Activated T-cell treated with anti-CD3 and anti-CD28 coated beads, Interleukin-2, amount 50 U/mL, for 4 hours (primary cell): ENCODE measurements at regions not wholly inside any gene's neighbourhood (a gene's known extent, or its start where the extent isn't known, plus 50 kb on each side); places are given as distances from the start of the nearest gene placed in this dataset.
A peak's percentile ranks its signal among the peaks of the same experiment; 100 is the strongest.
"Not testable (repeated sequence)": the region's sequence is repeated elsewhere in the genome, so short reads cannot be mapped to it uniquely, and the experiment has no call there.

Experiments
- ATAC-seq, 2 donors: fragments of 200-7000 bp; cut with Tn5 transposase; one replicate each; pipeline ENCODE4 v1.10.0; 2021
- DNase-seq: peaks from one replicate; pipeline ENCODE4 v3.0.0-alpha.2; 2020
- H3K27me3 Mint-ChIP-seq: one replicate; pipeline ENCODE4 v1.8.0; 2021; ENCODE audit warnings: low read depth, mixed read lengths
- H3K36me3 Mint-ChIP-seq: one replicate; pipeline ENCODE4 v1.8.0; 2022; ENCODE audit warnings: mixed read lengths; ENCODE audit not compliant: insufficient read depth
- H3K4me1 Mint-ChIP-seq: one replicate; pipeline ENCODE4 v1.8.0; 2021; ENCODE audit warnings: low read depth, mixed read lengths
- H3K4me3 Mint-ChIP-seq: one replicate; pipeline ENCODE4 v1.8.0; 2021; ENCODE audit warnings: mild to moderate bottlenecking, moderate library complexity, mixed read lengths
- H3K9me3 Mint-ChIP-seq: one replicate; pipeline ENCODE4 v1.8.0; 2021; ENCODE audit warnings: mixed read lengths

- ATAC-seq, result peak; percentile 87 to 90
- H3K36me3 Mint-ChIP-seq, result no peaks in the 10 kb centered on the region
- no peaks in the 10 kb centered on the region for H3K27me3 Mint-ChIP-seq
- no peak for DNase-seq
- H3K4me3 Mint-ChIP-seq, result no peak overlapping the region
- peaks cover 4% of the 10 kb centered on the region for H3K4me1 Mint-ChIP-seq
- no peaks in the 10 kb centered on the region for H3K9me3 Mint-ChIP-seq
These were observed 245.2 kb upstream of the DIPK2B start for GRCh38 chrX:45445745-45446412.

GRCh38 chrX:45437186-45437585, 236.5 kb upstream of the DIPK2B start:
- no peak for ATAC-seq
- Mint-ChIP-seq H3K27me3 (peaks cover 7% of the 10 kb centered on the region), H3K36me3 (no peaks in the 10 kb centered on the region), H3K4me1 (no peaks in the 10 kb centered on the region), H3K9me3 (no peaks in the 10 kb centered on the region), H3K4me3 (no peak overlapping the region)
- no peak for DNase-seq

- ATAC-seq (no peak), DNase-seq (no peak)
- H3K27me3 Mint-ChIP-seq, result peaks cover 7% of the 10 kb centered on the region
- H3K36me3 Mint-ChIP-seq, result no peaks in the 10 kb centered on the region
- no peak overlapping the region for H3K4me3 Mint-ChIP-seq
- no peaks in the 10 kb centered on the region for H3K9me3 Mint-ChIP-seq
- no peaks in the 10 kb centered on the region for H3K4me1 Mint-ChIP-seq
These were observed 234.8 kb upstream of the DIPK2B start for GRCh38 chrX:45435481-45435880.

GRCh38 chrX:45434231-45434630, 233.6 kb upstream of the DIPK2B start:
- ATAC-seq, result no peak
- no peaks in the 10 kb centered on the region for H3K9me3 Mint-ChIP-seq

GRCh38 chrX:45428831-45429230, 228.2 kb upstream of the DIPK2B start:
- no peak for ATAC-seq
- Mint-ChIP-seq H3K27me3 (peaks cover 2% of the 10 kb centered on the region), H3K4me1 (no peaks in the 10 kb centered on the region), H3K9me3 (no peaks in the 10 kb centered on the region), H3K36me3 (no peaks in the 10 kb centered on the region), H3K4me3 (no peak overlapping the region)
- DNase-seq, result no peak

More at GRCh38 chrX:45434231-45434630, 233.6 kb upstream of the DIPK2B start:
- Mint-ChIP-seq H3K4me3 (no peak overlapping the region), H3K36me3 (no peaks in the 10 kb centered on the region), H3K4me1 (no peaks in the 10 kb centered on the region), H3K27me3 (peaks cover 7% of the 10 kb centered on the region)
- no peak for DNase-seq

- H3K4me1 Mint-ChIP-seq, result no peaks in the 10 kb centered on the region
- H3K27me3 Mint-ChIP-seq, result peaks cover 4% of the 10 kb centered on the region
- ATAC-seq (no peak), DNase-seq (no peak)
- H3K36me3 Mint-ChIP-seq, result no peaks in the 10 kb centered on the region
- H3K4me3 Mint-ChIP-seq, result no peak overlapping the region
- no peaks in the 10 kb centered on the region for H3K9me3 Mint-ChIP-seq
These were observed 223.7 kb upstream of the DIPK2B start for GRCh38 chrX:45424326-45424725.

GRCh38 chrX:45422216-45422925, 221.7 kb upstream of the DIPK2B start:
- DNase-seq (no peak), ATAC-seq (no peak)
- Mint-ChIP-seq H3K36me3 (no peaks in the 10 kb centered on the region), H3K4me3 (no peak overlapping the region), H3K9me3 (no peaks in the 10 kb centered on the region), H3K4me1 (no peaks in the 10 kb centered on the region), H3K27me3 (peaks cover 6% of the 10 kb centered on the region)

- ATAC-seq, result no peak
- Mint-ChIP-seq H3K4me3 (no peak overlapping the region), H3K36me3 (no peaks in the 10 kb centered on the region)
These were observed 221.1 kb upstream of the DIPK2B start for GRCh38 chrX:45421806-45422205.

GRCh38 chrX:45404206-45404605, 203.5 kb upstream of the DIPK2B start:
- Mint-ChIP-seq H3K9me3 (peaks cover 10% of the 10 kb centered on the region), H3K4me1 (peaks cover 3% of the 10 kb centered on the region), H3K27me3 (peaks cover 6% of the 10 kb centered on the region)

More at GRCh38 chrX:45421806-45422205, 221.1 kb upstream of the DIPK2B start:
- Mint-ChIP-seq H3K9me3 (no peaks in the 10 kb centered on the region), H3K27me3 (peaks cover 6% of the 10 kb centered on the region), H3K4me1 (no peaks in the 10 kb centered on the region)
- DNase-seq, result no peak

GRCh38 chrX:45401923-45402322, 201.2 kb upstream of the DIPK2B start:
- H3K27me3 Mint-ChIP-seq, result peaks cover 6% of the 10 kb centered on the region
- peaks cover 10% of the 10 kb centered on the region for H3K9me3 Mint-ChIP-seq
- ATAC-seq (no peak), DNase-seq (no peak)
- H3K4me1 Mint-ChIP-seq, result peaks cover 3% of the 10 kb centered on the region
- no peak overlapping the region for H3K4me3 Mint-ChIP-seq
- H3K36me3 Mint-ChIP-seq, result no peaks in the 10 kb centered on the region

More at GRCh38 chrX:45404206-45404605, 203.5 kb upstream of the DIPK2B start:
- no peak for ATAC-seq
- no peak for DNase-seq
- Mint-ChIP-seq H3K4me3 (no peak overlapping the region), H3K36me3 (no peaks in the 10 kb centered on the region)

- not testable (repeated sequence) for H3K9me3 Mint-ChIP-seq, H3K36me3 Mint-ChIP-seq, ATAC-seq, H3K4me3 Mint-ChIP-seq, H3K4me1 Mint-ChIP-seq, DNase-seq, H3K27me3 Mint-ChIP-seq
These were observed 200.5 kb upstream of the DIPK2B start for GRCh38 chrX:45400951-45401725.

- ATAC-seq (no peak), DNase-seq (no peak)
- H3K27me3 Mint-ChIP-seq, result peaks cover 6% of the 10 kb centered on the region
- peaks cover 4% of the 10 kb centered on the region for H3K9me3 Mint-ChIP-seq
- no peaks in the 10 kb centered on the region for H3K36me3 Mint-ChIP-seq
- no peak overlapping the region for H3K4me3 Mint-ChIP-seq
- H3K4me1 Mint-ChIP-seq, result peaks cover 3% of the 10 kb centered on the region
These were observed 199.5 kb upstream of the DIPK2B start for GRCh38 chrX:45400027-45400779.

- no peak overlapping the region for H3K4me3 Mint-ChIP-seq
- no peaks in the 10 kb centered on the region for H3K27me3 Mint-ChIP-seq
- peaks cover 3% of the 10 kb centered on the region for H3K9me3 Mint-ChIP-seq
- no peak for DNase-seq
- H3K36me3 Mint-ChIP-seq, result no peaks in the 10 kb centered on the region
- no peaks in the 10 kb centered on the region for H3K4me1 Mint-ChIP-seq
- ATAC-seq, result no peak
These were observed 185.1 kb upstream of the DIPK2B start for GRCh38 chrX:45385757-45386156.

- ATAC-seq (no peak), DNase-seq (no peak)
- H3K9me3 Mint-ChIP-seq, result no peaks in the 10 kb centered on the region
- H3K4me3 Mint-ChIP-seq, result no peak overlapping the region
- H3K36me3 Mint-ChIP-seq, result no peaks in the 10 kb centered on the region
- H3K4me1 Mint-ChIP-seq, result no peaks in the 10 kb centered on the region
- H3K27me3 Mint-ChIP-seq, result no peaks in the 10 kb centered on the region
These were observed 181.2 kb upstream of the DIPK2B start for GRCh38 chrX:45381841-45382240.
